ENCODE measurements at regions not wholly inside any gene's neighbourhood (a gene's known extent, or its start where the extent isn't known, plus 50 kb on each side); places are given as distances from the start of the nearest gene placed in this dataset.

GRCh38 chr15:100801256-100801900 lies 78.3 kb upstream of the ALDH1A3 start:
- no peak for TF ChIP-seq MAX (IDR thresholded peaks at IDR 0.05)
- TF ChIP-seq POLR2AphosphoS5 (IDR thresholded peaks at IDR 0.05; ENCODE audit: low read depth, low read length), result no peak
- no peak for TF ChIP-seq EZH2 (IDR thresholded peaks at IDR 0.05)
